ENCODE measurements at regions not wholly inside any gene's neighbourhood (a gene's known extent, or its start where the extent isn't known, plus 50 kb on each side); places are given as distances from the start of the nearest gene placed in this dataset.
"Not testable (repeated sequence)": the region's sequence is repeated elsewhere in the genome, so short reads cannot be mapped to it uniquely, and the experiment has no call there.

DNA sequence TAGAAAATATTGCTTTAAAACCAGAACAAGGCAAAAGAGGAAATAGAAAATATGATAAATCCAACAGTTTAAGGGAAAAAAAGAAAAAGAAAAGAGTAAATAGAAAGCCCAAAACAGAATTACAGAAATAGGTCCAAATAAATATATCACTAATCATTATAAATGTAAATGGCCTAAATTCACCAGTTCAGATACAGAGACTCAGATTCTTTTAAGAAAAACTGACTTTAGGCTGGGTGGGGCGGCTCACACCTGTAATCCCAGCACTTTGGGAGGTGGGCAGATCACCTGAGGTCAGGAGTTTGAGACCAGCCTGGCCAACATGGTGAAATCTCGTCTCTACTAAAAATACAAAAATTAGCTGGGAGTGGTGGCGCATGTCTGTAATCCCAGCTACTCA lies 79.7 kb upstream of the RASGRP1 start:
- TF ChIP-seq, protein P1, sequence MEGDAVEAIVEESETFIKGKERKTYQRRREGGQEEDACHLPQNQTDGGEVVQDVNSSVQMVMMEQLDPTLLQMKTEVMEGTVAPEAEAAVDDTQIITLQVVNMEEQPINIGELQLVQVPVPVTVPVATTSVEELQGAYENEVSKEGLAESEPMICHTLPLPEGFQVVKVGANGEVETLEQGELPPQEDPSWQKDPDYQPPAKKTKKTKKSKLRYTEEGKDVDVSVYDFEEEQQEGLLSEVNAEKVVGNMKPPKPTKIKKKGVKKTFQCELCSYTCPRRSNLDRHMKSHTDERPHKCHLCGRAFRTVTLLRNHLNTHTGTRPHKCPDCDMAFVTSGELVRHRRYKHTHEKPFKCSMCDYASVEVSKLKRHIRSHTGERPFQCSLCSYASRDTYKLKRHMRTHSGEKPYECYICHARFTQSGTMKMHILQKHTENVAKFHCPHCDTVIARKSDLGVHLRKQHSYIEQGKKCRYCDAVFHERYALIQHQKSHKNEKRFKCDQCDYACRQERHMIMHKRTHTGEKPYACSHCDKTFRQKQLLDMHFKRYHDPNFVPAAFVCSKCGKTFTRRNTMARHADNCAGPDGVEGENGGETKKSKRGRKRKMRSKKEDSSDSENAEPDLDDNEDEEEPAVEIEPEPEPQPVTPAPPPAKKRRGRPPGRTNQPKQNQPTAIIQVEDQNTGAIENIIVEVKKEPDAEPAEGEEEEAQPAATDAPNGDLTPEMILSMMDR (IDR thresholded peaks at IDR 0.05; ENCODE audit: extremely low read depth in 1 of 2, insufficient read depth in 1 of 2, low read depth in 1 of 2, low read length in 2 of 2) = not testable (repeated sequence)
- not testable (repeated sequence) for TF ChIP-seq POLR2A (IDR thresholded peaks at IDR 0.05; ENCODE audit: low read depth, low read length); EZH2 (IDR thresholded peaks at IDR 0.05; ENCODE audit: borderline replicate concordance, low read depth, low read length, severe bottlenecking)

Measured in endothelial cell of umbilical vein (primary cell).